ENCODE measurements at regions not wholly inside any gene's neighbourhood (a gene's known extent, or its start where the extent isn't known, plus 50 kb on each side); places are given as distances from the start of the nearest gene placed in this dataset.

- peaks cover 0 to 14% of the 10 kb centered on the region in 2 donors for H3K4me1 ChIP-seq (ENCODE audit: control insufficient read depth in 2 of 2, insufficient read depth in 1 of 2, low read depth in 1 of 2, low read length in 2 of 2)
- no peak for DNase-seq (ENCODE audit: low spot score)
- no peak overlapping the region for H2BK5ac ChIP-seq (ENCODE audit: low read length)
- no peak overlapping the region for H3K23ac ChIP-seq (ENCODE audit: low read depth, low read length, poor library complexity)
- H2AK5ac ChIP-seq (ENCODE audit: low read depth, low read length), result no peak overlapping the region
- H3K79me1 ChIP-seq (ENCODE audit: low read depth, low read length), result no peaks in the 10 kb centered on the region
- H4K8ac ChIP-seq (ENCODE audit: low read depth, low read length), result no peak overlapping the region
- H3K4me3 ChIP-seq (ENCODE audit: low read length in 2 of 2), result no peak overlapping the region
- no peak overlapping the region for H2BK120ac ChIP-seq (ENCODE audit: low read depth, low read length)
- no peak overlapping the region for H3K27ac ChIP-seq (replicated peaks; ENCODE audit: low read length)
- no peak overlapping the region for H2AFZ ChIP-seq (ENCODE audit: low read length)
- H4K91ac ChIP-seq (ENCODE audit: low read depth, low read length, poor library complexity), result no peak overlapping the region
- H2BK15ac ChIP-seq (ENCODE audit: low read length), result no peak overlapping the region
- H3K9ac ChIP-seq (ENCODE audit: low read depth, low read length, poor library complexity), result no peak overlapping the region
- no peaks in the 10 kb centered on the region for H3K27me3 ChIP-seq (ENCODE audit: control insufficient read depth in 3 of 3, insufficient read depth in 3 of 3, low read depth in 1 of 3, low read length in 3 of 3)
- H3K14ac ChIP-seq (ENCODE audit: low read length), result no peak overlapping the region
- H3K36me3 ChIP-seq (replicated peaks in 1 of 2; ENCODE audit: control insufficient read depth in 2 of 2, insufficient read depth in 2 of 2, low read length in 2 of 2), result no peaks in the 10 kb centered on the region
- H3K4me2 ChIP-seq (ENCODE audit: insufficient read depth, low read length, poor library complexity, severe bottlenecking), result no peak overlapping the region
- no peak overlapping the region for H2BK12ac ChIP-seq (ENCODE audit: low read length)
- H3K18ac ChIP-seq (ENCODE audit: low read length), result no peak overlapping the region
- WGBS, 2 donors (ENCODE audit: extremely low coverage in 2 of 2, insufficient read length in 2 of 2, insufficient replicate concordance in 1 of 2), result no CpG with 5 or more reads among the region's 4 CpGs
- no peak overlapping the region for H3K4ac ChIP-seq (ENCODE audit: low read length)
- H3K9me3 ChIP-seq (replicated peaks in 1 of 2; ENCODE audit: control insufficient read depth in 2 of 2, insufficient read depth in 1 of 2, low read depth in 1 of 2, low read length in 2 of 2), result peaks cover 9 to 42% of the 10 kb centered on the region in 2 donors
Measured at GRCh38 chr2:122927710-122928557, 1097.2 kb upstream of the CNTNAP5 start.

DNA sequence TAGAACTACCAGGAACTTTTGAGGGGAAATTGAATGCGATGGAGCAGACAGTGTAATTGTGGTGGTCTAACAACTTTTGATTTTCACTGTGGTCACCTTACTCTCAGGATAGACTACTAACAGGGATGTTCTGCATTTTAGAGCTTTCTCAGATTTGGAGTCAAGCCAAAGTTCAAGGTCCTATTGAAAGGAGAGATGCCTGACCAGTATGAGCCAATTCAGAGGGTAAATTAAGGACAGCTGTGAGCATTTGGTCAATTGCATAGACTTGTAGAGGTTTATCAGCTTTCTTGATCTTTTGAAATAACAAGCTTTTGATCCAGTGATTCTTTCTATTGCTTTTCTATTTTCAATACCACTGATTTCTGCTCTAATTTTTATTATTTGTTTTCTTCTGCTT, 1095.7 kb upstream of the CNTNAP5 start:
- no peaks in the 10 kb centered on the region for H3K27me3 ChIP-seq (ENCODE audit: control insufficient read depth in 3 of 3, insufficient read depth in 3 of 3, low read depth in 1 of 3, low read length in 3 of 3)
- no peak overlapping the region for H4K91ac ChIP-seq (ENCODE audit: low read depth, low read length, poor library complexity)
- peaks cover 8 to 37% of the 10 kb centered on the region in 2 donors for H3K9me3 ChIP-seq (replicated peaks in 1 of 2; ENCODE audit: control insufficient read depth in 2 of 2, insufficient read depth in 1 of 2, low read depth in 1 of 2, low read length in 2 of 2)
- no peak overlapping the region for H3K18ac ChIP-seq (ENCODE audit: low read length)
- no CpG with 5 or more reads among the region's 1 CpG for WGBS, 2 donors (ENCODE audit: extremely low coverage in 2 of 2, insufficient read length in 2 of 2, insufficient replicate concordance in 1 of 2)
- H4K8ac ChIP-seq (ENCODE audit: low read depth, low read length), result no peak overlapping the region
- no peak overlapping the region for H3K4ac ChIP-seq (ENCODE audit: low read length)
- no peak overlapping the region for H3K4me3 ChIP-seq (ENCODE audit: low read length in 2 of 2)
- no peak overlapping the region for H2AFZ ChIP-seq (ENCODE audit: low read length)
- H2BK12ac ChIP-seq (ENCODE audit: low read length), result no peak overlapping the region
- no peaks in the 10 kb centered on the region for H3K79me1 ChIP-seq (ENCODE audit: low read depth, low read length)
- DNase-seq (ENCODE audit: low spot score), result no peak
- no peak overlapping the region for H2AK5ac ChIP-seq (ENCODE audit: low read depth, low read length)
- H2BK120ac ChIP-seq (ENCODE audit: low read depth, low read length), result no peak overlapping the region
- no peak overlapping the region for H3K4me2 ChIP-seq (ENCODE audit: insufficient read depth, low read length, poor library complexity, severe bottlenecking)
- no peak overlapping the region for H3K23ac ChIP-seq (ENCODE audit: low read depth, low read length, poor library complexity)
- H3K36me3 ChIP-seq (replicated peaks in 1 of 2; ENCODE audit: control insufficient read depth in 2 of 2, insufficient read depth in 2 of 2, low read length in 2 of 2), result no peaks in the 10 kb centered on the region
- H3K27ac ChIP-seq (replicated peaks; ENCODE audit: low read length), result no peak overlapping the region
- no peak overlapping the region for H2BK5ac ChIP-seq (ENCODE audit: low read length)
- peaks cover 0 to 14% of the 10 kb centered on the region in 2 donors for H3K4me1 ChIP-seq (ENCODE audit: control insufficient read depth in 2 of 2, insufficient read depth in 1 of 2, low read depth in 1 of 2, low read length in 2 of 2)
- no peak overlapping the region for H3K14ac ChIP-seq (ENCODE audit: low read length)
- no peak overlapping the region for H2BK15ac ChIP-seq (ENCODE audit: low read length)
- H3K9ac ChIP-seq (ENCODE audit: low read depth, low read length, poor library complexity), result no peak overlapping the region

DNA sequence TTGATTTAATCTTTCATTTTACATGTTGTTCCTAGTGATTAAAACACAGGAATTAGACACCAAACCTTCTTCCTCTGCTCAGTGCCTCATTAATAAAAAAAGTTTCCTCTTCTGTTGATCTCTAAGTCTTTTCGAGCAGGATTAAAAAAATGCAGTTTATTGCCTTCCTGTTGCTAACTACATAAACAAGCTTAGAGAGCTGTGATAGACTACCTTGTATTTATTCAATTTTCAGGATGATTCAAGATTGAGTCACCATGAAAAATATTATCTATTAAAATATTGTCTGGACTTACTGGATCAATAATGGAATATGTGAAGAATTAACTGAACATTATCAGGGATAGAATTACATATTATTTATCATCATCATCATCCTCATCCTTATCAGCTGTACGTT, 1089.6 kb upstream of the CNTNAP5 start:
- DNase-seq (ENCODE audit: low spot score), result no peak
- no peak overlapping the region for H3K18ac ChIP-seq (ENCODE audit: low read length)
- no peak overlapping the region for H2BK15ac ChIP-seq (ENCODE audit: low read length)
- no peaks in the 10 kb centered on the region for H3K79me1 ChIP-seq (ENCODE audit: low read depth, low read length)
- no peak overlapping the region for H2BK120ac ChIP-seq (ENCODE audit: low read depth, low read length)
- H2AFZ ChIP-seq (ENCODE audit: low read length), result no peak overlapping the region
- no peak overlapping the region for H4K8ac ChIP-seq (ENCODE audit: low read depth, low read length)
- H3K9me3 ChIP-seq (replicated peaks in 1 of 2; ENCODE audit: control insufficient read depth in 2 of 2, insufficient read depth in 1 of 2, low read depth in 1 of 2, low read length in 2 of 2), result peaks cover 0 to 7% of the 10 kb centered on the region in 2 donors
- no peak overlapping the region for H3K4ac ChIP-seq (ENCODE audit: low read length)
- no peaks in the 10 kb centered on the region for H3K4me1 ChIP-seq (ENCODE audit: control insufficient read depth in 2 of 2, insufficient read depth in 1 of 2, low read depth in 1 of 2, low read length in 2 of 2)
- no peak overlapping the region for H2BK5ac ChIP-seq (ENCODE audit: low read length)
- WGBS, 2 donors (ENCODE audit: extremely low coverage in 2 of 2, insufficient read length in 2 of 2, insufficient replicate concordance in 1 of 2), result no CpG with 5 or more reads among the region's 2 CpGs
- no peak overlapping the region for H3K23ac ChIP-seq (ENCODE audit: low read depth, low read length, poor library complexity)
- no peak overlapping the region for H2BK12ac ChIP-seq (ENCODE audit: low read length)
- no peak overlapping the region for H3K4me2 ChIP-seq (ENCODE audit: insufficient read depth, low read length, poor library complexity, severe bottlenecking)
- H3K9ac ChIP-seq (ENCODE audit: low read depth, low read length, poor library complexity), result no peak overlapping the region
- no peak overlapping the region for H3K14ac ChIP-seq (ENCODE audit: low read length)
- H4K91ac ChIP-seq (ENCODE audit: low read depth, low read length, poor library complexity), result no peak overlapping the region
- no peak overlapping the region for H3K27ac ChIP-seq (replicated peaks; ENCODE audit: low read length)
- no peak overlapping the region for H2AK5ac ChIP-seq (ENCODE audit: low read depth, low read length)
- no peaks in the 10 kb centered on the region for H3K36me3 ChIP-seq (replicated peaks in 1 of 2; ENCODE audit: control insufficient read depth in 2 of 2, insufficient read depth in 2 of 2, low read length in 2 of 2)
- no peaks in the 10 kb centered on the region for H3K27me3 ChIP-seq (ENCODE audit: control insufficient read depth in 3 of 3, insufficient read depth in 3 of 3, low read depth in 1 of 3, low read length in 3 of 3)
- H3K4me3 ChIP-seq (ENCODE audit: low read length in 2 of 2), result no peak overlapping the region

GRCh38 chr2:122939796-122940195, 1085.3 kb upstream of the CNTNAP5 start:
- H2BK120ac ChIP-seq (ENCODE audit: low read depth, low read length), result no peak overlapping the region
- no peaks in the 10 kb centered on the region for H3K9me3 ChIP-seq (replicated peaks in 1 of 2; ENCODE audit: control insufficient read depth in 2 of 2, insufficient read depth in 1 of 2, low read depth in 1 of 2, low read length in 2 of 2)
- no CpG with 5 or more reads among the region's 4 CpGs for WGBS, 2 donors (ENCODE audit: extremely low coverage in 2 of 2, insufficient read length in 2 of 2, insufficient replicate concordance in 1 of 2)
- no peak overlapping the region for H2BK12ac ChIP-seq (ENCODE audit: low read length)
- no peak for DNase-seq (ENCODE audit: low spot score)
- H2BK5ac ChIP-seq (ENCODE audit: low read length), result no peak overlapping the region
- no peak overlapping the region for H3K27ac ChIP-seq (replicated peaks; ENCODE audit: low read length)
- H2AFZ ChIP-seq (ENCODE audit: low read length), result no peak overlapping the region
- no peak overlapping the region for H3K4me3 ChIP-seq (ENCODE audit: low read length in 2 of 2)
- no peaks in the 10 kb centered on the region for H3K79me1 ChIP-seq (ENCODE audit: low read depth, low read length)
- no peak overlapping the region for H3K18ac ChIP-seq (ENCODE audit: low read length)
- H4K91ac ChIP-seq (ENCODE audit: low read depth, low read length, poor library complexity), result no peak overlapping the region
- H4K8ac ChIP-seq (ENCODE audit: low read depth, low read length), result no peak overlapping the region
- H3K4me2 ChIP-seq (ENCODE audit: insufficient read depth, low read length, poor library complexity, severe bottlenecking), result no peak overlapping the region
- H3K36me3 ChIP-seq (replicated peaks in 1 of 2; ENCODE audit: control insufficient read depth in 2 of 2, insufficient read depth in 2 of 2, low read length in 2 of 2), result no peaks in the 10 kb centered on the region
- H3K27me3 ChIP-seq (ENCODE audit: control insufficient read depth in 3 of 3, insufficient read depth in 3 of 3, low read depth in 1 of 3, low read length in 3 of 3), result no peaks in the 10 kb centered on the region
- H2BK15ac ChIP-seq (ENCODE audit: low read length), result no peak overlapping the region
- H3K23ac ChIP-seq (ENCODE audit: low read depth, low read length, poor library complexity), result no peak overlapping the region
- no peak overlapping the region for H3K4ac ChIP-seq (ENCODE audit: low read length)
- H3K4me1 ChIP-seq (ENCODE audit: control insufficient read depth in 2 of 2, insufficient read depth in 1 of 2, low read depth in 1 of 2, low read length in 2 of 2), result no peaks in the 10 kb centered on the region
- H3K9ac ChIP-seq (ENCODE audit: low read depth, low read length, poor library complexity), result no peak overlapping the region
- no peak overlapping the region for H2AK5ac ChIP-seq (ENCODE audit: low read depth, low read length)
- no peak overlapping the region for H3K14ac ChIP-seq (ENCODE audit: low read length)

Measured in neuronal stem cell (in vitro differentiated cells).